GM12891 (cell line): ENCODE measurements at regions not wholly inside any gene's neighbourhood (a gene's known extent, or its start where the extent isn't known, plus 50 kb on each side); places are given as distances from the start of the nearest gene placed in this dataset.

Experiments used
- PAX5 ChIP-seq: IDR thresholded peaks from 2 replicates; pipeline ENCODE4 v1.6.1; 2011; ENCODE audit warnings: low read length, moderate library complexity, mild to moderate bottlenecking; ENCODE audit not compliant: insufficient read depth, severe bottlenecking
- POLR2A ChIP-seq: IDR thresholded peaks from 2 replicates; pipeline ENCODE4 v1.6.1; 2011; ENCODE audit warnings: low read depth, low read length, control low read depth
- POLR2AphosphoS5 ChIP-seq: IDR thresholded peaks from 2 replicates; pipeline ENCODE4 v1.6.1; 2011; ENCODE audit warnings: low read depth, low read length, control low read depth
- POU2F2 ChIP-seq: IDR thresholded peaks from 2 replicates; pipeline ENCODE4 v1.6.1; 2011; ENCODE audit warnings: low read depth, mild to moderate bottlenecking, control low read depth, low read length, moderate library complexity
- SPI1 ChIP-seq: IDR thresholded peaks from 2 replicates; pipeline ENCODE4 v1.6.1; 2011; ENCODE audit warnings: low read depth, low read length, control low read depth
- TAF1 ChIP-seq: IDR thresholded peaks from 2 replicates; pipeline ENCODE4 v1.6.1; 2011; ENCODE audit warnings: low read depth, low read length, control low read depth

- TF ChIP-seq SPI1 (no peak), POLR2A (no peak), TAF1 (no peak), POLR2AphosphoS5 (no peak), PAX5 (no peak), POU2F2 (no peak)
Observed at GRCh38 chr12:107464644-107465043, 221.0 kb upstream of the PWP1 start.
